ENCODE measurements at regions not wholly inside any gene's neighbourhood (a gene's known extent, or its start where the extent isn't known, plus 50 kb on each side); places are given as distances from the start of the nearest gene placed in this dataset.

GRCh38 chr16:8023326-8023725 lies 567.0 kb downstream of the TMEM114 start:
- TF ChIP-seq, protein P1, sequence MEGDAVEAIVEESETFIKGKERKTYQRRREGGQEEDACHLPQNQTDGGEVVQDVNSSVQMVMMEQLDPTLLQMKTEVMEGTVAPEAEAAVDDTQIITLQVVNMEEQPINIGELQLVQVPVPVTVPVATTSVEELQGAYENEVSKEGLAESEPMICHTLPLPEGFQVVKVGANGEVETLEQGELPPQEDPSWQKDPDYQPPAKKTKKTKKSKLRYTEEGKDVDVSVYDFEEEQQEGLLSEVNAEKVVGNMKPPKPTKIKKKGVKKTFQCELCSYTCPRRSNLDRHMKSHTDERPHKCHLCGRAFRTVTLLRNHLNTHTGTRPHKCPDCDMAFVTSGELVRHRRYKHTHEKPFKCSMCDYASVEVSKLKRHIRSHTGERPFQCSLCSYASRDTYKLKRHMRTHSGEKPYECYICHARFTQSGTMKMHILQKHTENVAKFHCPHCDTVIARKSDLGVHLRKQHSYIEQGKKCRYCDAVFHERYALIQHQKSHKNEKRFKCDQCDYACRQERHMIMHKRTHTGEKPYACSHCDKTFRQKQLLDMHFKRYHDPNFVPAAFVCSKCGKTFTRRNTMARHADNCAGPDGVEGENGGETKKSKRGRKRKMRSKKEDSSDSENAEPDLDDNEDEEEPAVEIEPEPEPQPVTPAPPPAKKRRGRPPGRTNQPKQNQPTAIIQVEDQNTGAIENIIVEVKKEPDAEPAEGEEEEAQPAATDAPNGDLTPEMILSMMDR (optimal IDR thresholded peaks at IDR 0.05 in 1 of 3, IDR thresholded peaks at IDR 0.05 in 1 of 3, conservative IDR thresholded peaks at IDR 0.05 in 1 of 3; ENCODE audit: extremely low read depth in 1 of 3, insufficient read depth in 2 of 3, low read length in 3 of 3), result no peak
- no peak for TF ChIP-seq EZH2 (IDR thresholded peaks at IDR 0.05; ENCODE audit: low read length)
